ENCODE measurements at regions not wholly inside any gene's neighbourhood (a gene's known extent, or its start where the extent isn't known, plus 50 kb on each side); places are given as distances from the start of the nearest gene placed in this dataset.

GRCh38 chr12:84689638-84690037 lies 223.0 kb downstream of the SLC6A15 start:
- no peak for TF ChIP-seq POLR2AphosphoS5 (IDR thresholded peaks at IDR 0.05; ENCODE audit: low read depth, low read length)
- no peak for TF ChIP-seq POLR2A (IDR thresholded peaks at IDR 0.05; ENCODE audit: control extremely low read depth in 1 of 2, low read depth in 2 of 2, low read length in 2 of 2)
- no peak for TF ChIP-seq EZH2 (IDR thresholded peaks at IDR 0.05; ENCODE audit: low read depth, low read length, severe bottlenecking)
- TF ChIP-seq EP300 (IDR thresholded peaks at IDR 0.05; ENCODE audit: borderline replicate concordance in 1 of 2, low read depth in 2 of 2, low read length in 2 of 2), result no peak
- TF ChIP-seq ZNF274 (IDR thresholded peaks at IDR 0.05; ENCODE audit: borderline replicate concordance, extremely low read depth, low read length), result no peak
- no peak for TF ChIP-seq RAD21 (IDR thresholded peaks at IDR 0.05 in 1 of 2, conservative IDR thresholded peaks at IDR 0.05 in 1 of 2; ENCODE audit: low read depth in 2 of 2, low read length in 2 of 2)
- TF ChIP-seq, protein P1, sequence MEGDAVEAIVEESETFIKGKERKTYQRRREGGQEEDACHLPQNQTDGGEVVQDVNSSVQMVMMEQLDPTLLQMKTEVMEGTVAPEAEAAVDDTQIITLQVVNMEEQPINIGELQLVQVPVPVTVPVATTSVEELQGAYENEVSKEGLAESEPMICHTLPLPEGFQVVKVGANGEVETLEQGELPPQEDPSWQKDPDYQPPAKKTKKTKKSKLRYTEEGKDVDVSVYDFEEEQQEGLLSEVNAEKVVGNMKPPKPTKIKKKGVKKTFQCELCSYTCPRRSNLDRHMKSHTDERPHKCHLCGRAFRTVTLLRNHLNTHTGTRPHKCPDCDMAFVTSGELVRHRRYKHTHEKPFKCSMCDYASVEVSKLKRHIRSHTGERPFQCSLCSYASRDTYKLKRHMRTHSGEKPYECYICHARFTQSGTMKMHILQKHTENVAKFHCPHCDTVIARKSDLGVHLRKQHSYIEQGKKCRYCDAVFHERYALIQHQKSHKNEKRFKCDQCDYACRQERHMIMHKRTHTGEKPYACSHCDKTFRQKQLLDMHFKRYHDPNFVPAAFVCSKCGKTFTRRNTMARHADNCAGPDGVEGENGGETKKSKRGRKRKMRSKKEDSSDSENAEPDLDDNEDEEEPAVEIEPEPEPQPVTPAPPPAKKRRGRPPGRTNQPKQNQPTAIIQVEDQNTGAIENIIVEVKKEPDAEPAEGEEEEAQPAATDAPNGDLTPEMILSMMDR (IDR thresholded peaks at IDR 0.05; ENCODE audit: control extremely low read depth in 1 of 3, insufficient read depth in 1 of 3, low read depth in 1 of 3, low read length in 3 of 3), result no peak
- no peak for TF ChIP-seq CREB1 (IDR thresholded peaks at IDR 0.05)
- TF ChIP-seq RFX5 (IDR thresholded peaks at IDR 0.05; ENCODE audit: borderline replicate concordance, low read depth, low read length), result no peak
- TF ChIP-seq CHD2 (IDR thresholded peaks at IDR 0.05; ENCODE audit: low read length), result no peak
- no peak for TF ChIP-seq SP2 (IDR thresholded peaks at IDR 0.05; ENCODE audit: low read length)
- TF ChIP-seq, protein P2, sequence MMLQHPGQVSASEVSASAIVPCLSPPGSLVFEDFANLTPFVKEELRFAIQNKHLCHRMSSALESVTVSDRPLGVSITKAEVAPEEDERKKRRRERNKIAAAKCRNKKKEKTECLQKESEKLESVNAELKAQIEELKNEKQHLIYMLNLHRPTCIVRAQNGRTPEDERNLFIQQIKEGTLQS (IDR thresholded peaks at IDR 0.05; ENCODE audit: insufficient read depth, low read depth, low read length), result no peak
- no peak for TF ChIP-seq USF2 (IDR thresholded peaks at IDR 0.05; ENCODE audit: low read length)
- TF ChIP-seq CHD1 (IDR thresholded peaks at IDR 0.05; ENCODE audit: low read depth, low read length), result no peak

Data from H1 (cell line).